HFFc6 (cell line): ENCODE measurements at regions not wholly inside any gene's neighbourhood (a gene's known extent, or its start where the extent isn't known, plus 50 kb on each side); places are given as distances from the start of the nearest gene placed in this dataset.

Experiments used
- DNase-seq: peaks from one replicate; pipeline ENCODE4 v3.0.0-alpha.2; 2018
- H3K27ac Mint-ChIP-seq: 2 replicates; pipeline ENCODE4 v1.8.0; 2020; ENCODE audit warnings: mild to moderate bottlenecking, mixed read lengths
- H3K27me3 Mint-ChIP-seq: 2 replicates; pipeline ENCODE4 v1.8.0; 2021; ENCODE audit warnings: mild to moderate bottlenecking, moderate library complexity, mixed read lengths; ENCODE audit not compliant: insufficient read depth
- H3K36me3 Mint-ChIP-seq: 2 replicates; pipeline ENCODE4 v1.8.0; 2021; ENCODE audit warnings: low read depth, mixed read lengths
- H3K4me1 Mint-ChIP-seq: 2 replicates; pipeline ENCODE4 v1.8.0; 2020; ENCODE audit warnings: low read depth, mixed read lengths
- H3K4me3 Mint-ChIP-seq: 2 replicates; pipeline ENCODE4 v1.8.0; 2020; ENCODE audit warnings: mild to moderate bottlenecking, moderate library complexity, mixed read lengths
- H3K9me3 Mint-ChIP-seq: 2 replicates; pipeline ENCODE4 v1.8.0; 2020; ENCODE audit warnings: mild to moderate bottlenecking, mixed read lengths
- CTCF ChIP-seq: fragments of 200-600 bp; sonication (generic); IDR thresholded peaks from 2 replicates; pipeline ENCODE4 v1.5.0; 2021; ENCODE audit warnings: antibody characterized with exemption, mild to moderate bottlenecking

DNA sequence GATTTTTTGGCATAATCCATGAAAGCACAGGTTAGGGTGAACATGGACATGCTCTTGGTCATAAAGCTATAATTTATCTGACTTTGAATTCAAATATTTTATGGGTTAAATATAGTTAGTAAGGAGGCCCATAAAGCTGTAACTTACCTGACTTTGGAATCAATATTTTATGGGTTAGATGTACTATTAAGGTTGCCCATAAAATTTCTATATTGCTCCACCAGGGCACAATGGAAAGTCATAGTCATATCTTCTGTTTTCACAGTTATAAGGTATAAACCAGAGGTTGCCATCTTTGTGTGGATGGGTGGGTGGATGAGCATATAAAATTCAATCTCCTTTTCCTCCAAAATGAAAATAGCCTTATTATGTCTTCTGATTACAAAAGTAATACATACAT lies 120.5 kb upstream of the ADAMTSL1 start:
- no peak for TF ChIP-seq CTCF
- DNase-seq, result no peak
- Mint-ChIP-seq H3K4me1 (peaks cover 11% of the 10 kb centered on the region), H3K36me3 (no peaks in the 10 kb centered on the region), H3K27me3 (no peaks in the 10 kb centered on the region), H3K4me3 (no peak overlapping the region), H3K9me3 (no peaks in the 10 kb centered on the region), H3K27ac (no peak overlapping the region)

DNA sequence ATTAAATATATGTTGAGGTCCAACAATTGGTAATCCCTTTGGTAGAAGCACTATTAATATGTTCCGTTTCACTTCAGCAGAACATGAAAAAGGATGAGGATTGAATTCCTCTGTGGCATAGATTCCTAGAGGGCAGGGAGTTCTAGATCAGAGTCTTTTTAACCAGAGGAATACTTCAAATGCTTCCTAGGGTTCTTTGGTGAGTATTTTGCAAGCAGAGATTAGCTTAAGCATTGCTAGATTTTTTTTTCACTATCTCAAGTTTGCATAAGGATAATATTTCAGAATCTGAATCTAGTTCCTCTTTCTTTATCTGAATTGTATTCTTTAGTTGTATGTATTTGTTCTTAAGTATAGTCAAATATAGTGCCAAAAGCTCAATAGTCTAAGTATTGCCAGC lies 116.6 kb upstream of the ADAMTSL1 start:
- no peaks in the 10 kb centered on the region for H3K9me3 Mint-ChIP-seq
- no peaks in the 10 kb centered on the region for H3K36me3 Mint-ChIP-seq
- no peak for DNase-seq
- no peak for TF ChIP-seq CTCF
- H3K27ac Mint-ChIP-seq, result no peak overlapping the region
- H3K27me3 Mint-ChIP-seq, result no peaks in the 10 kb centered on the region
- H3K4me3 Mint-ChIP-seq, result no peak overlapping the region
- H3K4me1 Mint-ChIP-seq, result peaks cover 49% of the 10 kb centered on the region

- H3K27ac Mint-ChIP-seq, result no peak overlapping the region
- no peak overlapping the region for H3K4me3 Mint-ChIP-seq
- no peak for DNase-seq
- peaks cover 59% of the 10 kb centered on the region for H3K4me1 Mint-ChIP-seq
- no peaks in the 10 kb centered on the region for H3K27me3 Mint-ChIP-seq
- TF ChIP-seq CTCF, result no peak
- H3K36me3 Mint-ChIP-seq, result no peaks in the 10 kb centered on the region
- no peaks in the 10 kb centered on the region for H3K9me3 Mint-ChIP-seq
These were observed 115.6 kb upstream of the ADAMTSL1 start for GRCh38 chr9:18358325-18358724.

GRCh38 chr9:18359335-18359734 lies 114.6 kb upstream of the ADAMTSL1 start:
- TF ChIP-seq CTCF, result no peak
- H3K27ac Mint-ChIP-seq, result peak overlapping the region; percentile 76
- H3K4me1 Mint-ChIP-seq, result peaks cover 69% of the 10 kb centered on the region
- DNase-seq, result peak; percentile 69
- no peaks in the 10 kb centered on the region for H3K27me3 Mint-ChIP-seq
- H3K36me3 Mint-ChIP-seq, result no peaks in the 10 kb centered on the region
- H3K4me3 Mint-ChIP-seq, result peak overlapping the region; percentile 7; the same call in 1 of the 2 replicates
- no peaks in the 10 kb centered on the region for H3K9me3 Mint-ChIP-seq

DNA sequence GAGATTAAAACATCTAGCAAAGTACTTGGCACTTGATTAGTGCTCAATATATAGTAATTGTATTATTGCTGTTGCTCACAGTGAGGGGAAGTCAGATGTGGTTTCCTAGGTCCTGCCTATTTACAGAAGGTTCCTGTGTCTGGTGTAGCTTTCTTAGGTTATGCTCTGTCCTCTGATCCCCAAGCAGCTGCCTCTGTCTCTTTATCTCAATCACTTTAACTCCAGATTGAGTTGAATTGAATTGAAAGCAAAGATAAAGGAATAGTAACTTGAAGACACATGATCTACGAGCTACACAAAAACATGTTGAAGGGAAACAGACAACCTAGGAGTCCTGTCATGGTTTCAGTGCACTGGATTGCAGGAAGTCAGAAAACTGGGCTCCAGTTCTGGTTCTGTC lies 113.9 kb upstream of the ADAMTSL1 start:
- Mint-ChIP-seq H3K27me3 (no peaks in the 10 kb centered on the region), H3K4me1 (peaks cover 72% of the 10 kb centered on the region), H3K9me3 (no peaks in the 10 kb centered on the region), H3K27ac (peak overlapping the region; percentile 76), H3K36me3 (no peaks in the 10 kb centered on the region), H3K4me3 (peak overlapping the region; percentile 30; the same call in 1 of the 2 replicates)
- TF ChIP-seq CTCF, result no peak
- no peak for DNase-seq

- Mint-ChIP-seq H3K9me3 (no peaks in the 10 kb centered on the region), H3K4me3 (no peak overlapping the region), H3K36me3 (no peaks in the 10 kb centered on the region), H3K4me1 (peaks cover 72% of the 10 kb centered on the region), H3K27ac (no peak overlapping the region), H3K27me3 (no peaks in the 10 kb centered on the region)
- no peak for TF ChIP-seq CTCF
- DNase-seq, result no peak
These were observed 112.3 kb upstream of the ADAMTSL1 start for GRCh38 chr9:18361646-18362045.
